H54 (cell line): ENCODE measurements at regions not wholly inside any gene's neighbourhood (a gene's known extent, or its start where the extent isn't known, plus 50 kb on each side); places are given as distances from the start of the nearest gene placed in this dataset.

Experiments used
- DNase-seq: peaks from one replicate; pipeline ENCODE4 v3.0.0; 2011; ENCODE audit warnings: low spot score, mixed read lengths; ENCODE audit not compliant: insufficient read length
- FAIRE-seq: peaks from 3 replicates; lab custom pipeline; 2011; peaks lifted over from hg19 to GRCh38; lab: Jason Lieb, UNC
- POLR2A ChIP-seq: IDR thresholded peaks from 2 replicates; pipeline ENCODE4 v1.6.1; 2011; ENCODE audit warnings: low read depth, mild to moderate bottlenecking, low read length

- DNase-seq: no peak
- FAIRE-seq: no peak
- no peak for TF ChIP-seq POLR2A
Measured at GRCh38 chr2:39535636-39536185, 98.6 kb upstream of the MAP4K3 start.

- FAIRE-seq (no peak), DNase-seq (no peak)
- TF ChIP-seq POLR2A: no peak
Measured at GRCh38 chr2:39537150-39537549, 100.1 kb upstream of the MAP4K3 start.

GRCh38 chr2:39538718-39539117 lies 101.6 kb upstream of the MAP4K3 start:
- no peak for FAIRE-seq

GRCh38 chr2:39540414-39540813 lies 103.3 kb upstream of the MAP4K3 start:
- TF ChIP-seq POLR2A: no peak
- DNase-seq (no peak), FAIRE-seq (no peak)

More at GRCh38 chr2:39538718-39539117, 101.6 kb upstream of the MAP4K3 start:
- DNase-seq: no peak
- TF ChIP-seq POLR2A: no peak

GRCh38 chr2:39541011-39541930 lies 104.2 kb upstream of the MAP4K3 start:
- TF ChIP-seq POLR2A: no peak
- FAIRE-seq: no peak
- no peak for DNase-seq

GRCh38 chr2:39542523-39542922 lies 105.4 kb upstream of the MAP4K3 start:
- FAIRE-seq: no peak
- no peak for TF ChIP-seq POLR2A
- no peak for DNase-seq

- FAIRE-seq (no peak), DNase-seq (no peak)
- TF ChIP-seq POLR2A: no peak
Measured at GRCh38 chr2:39545957-39546356, 108.9 kb upstream of the MAP4K3 start.

GRCh38 chr2:39546409-39546808 lies 109.3 kb upstream of the MAP4K3 start:
- FAIRE-seq (no peak), DNase-seq (no peak)
- no peak for TF ChIP-seq POLR2A

GRCh38 chr2:39546937-39547336 lies 109.9 kb upstream of the MAP4K3 start:
- no peak for DNase-seq
- no peak for FAIRE-seq

GRCh38 chr2:39547811-39548719 lies 111.0 kb upstream of the MAP4K3 start:
- no peak for DNase-seq
- TF ChIP-seq POLR2A: no peak
- no peak for FAIRE-seq

More at GRCh38 chr2:39546937-39547336, 109.9 kb upstream of the MAP4K3 start:
- TF ChIP-seq POLR2A: no peak

GRCh38 chr2:39549000-39549399 lies 111.9 kb upstream of the MAP4K3 start:
- FAIRE-seq (no peak), DNase-seq (no peak)
- TF ChIP-seq POLR2A: no peak

GRCh38 chr2:39549718-39550464 lies 112.8 kb upstream of the MAP4K3 start:
- TF ChIP-seq POLR2A: no peak
- FAIRE-seq (no peak), DNase-seq (no peak)

GRCh38 chr2:39550701-39551285 lies 113.7 kb upstream of the MAP4K3 start:
- DNase-seq: no peak
- no peak for TF ChIP-seq POLR2A
- FAIRE-seq: peak; percentile 68
